NCI-H345 treated with DMSO at 0.1 percent for 48 hours (cell line): ENCODE measurements at regions not wholly inside any gene's neighbourhood (a gene's known extent, or its start where the extent isn't known, plus 50 kb on each side); places are given as distances from the start of the nearest gene placed in this dataset.
A peak's percentile ranks its signal among the peaks of the same experiment; 100 is the strongest.

Experiments used
- DNase-seq: peaks from one replicate; lab custom pipeline; 2025; ENCODE audit not compliant: unreplicated experiment; lab: John Stamatoyannopoulos, UW

GRCh38 chr4:3818371-3818770 lies 52.2 kb downstream of the ADRA2C start:
- DNase-seq: no peak

- no peak for DNase-seq
Observed at GRCh38 chr4:3819210-3819919, 53.2 kb downstream of the ADRA2C start.

- DNase-seq: no peak
Observed at GRCh38 chr4:3820016-3820805, 54.0 kb downstream of the ADRA2C start.

GRCh38 chr4:3820806-3821579 lies 54.8 kb downstream of the ADRA2C start:
- DNase-seq: no peak

GRCh38 chr4:3821580-3822229 lies 55.5 kb downstream of the ADRA2C start:
- DNase-seq: no peak

GRCh38 chr4:3822230-3822947 lies 56.2 kb downstream of the ADRA2C start:
- DNase-seq: no peak

- no peak for DNase-seq
Observed at GRCh38 chr4:3823496-3824341, 57.5 kb downstream of the ADRA2C start.

GRCh38 chr4:3824521-3825270 lies 58.5 kb downstream of the ADRA2C start:
- DNase-seq: no peak

GRCh38 chr4:3825530-3825929 lies 59.3 kb downstream of the ADRA2C start:
- DNase-seq: no peak

GRCh38 chr4:3826247-3827172 lies 60.3 kb downstream of the ADRA2C start:
- no peak for DNase-seq

- no peak for DNase-seq
Observed at GRCh38 chr4:3827616-3828492, 61.7 kb downstream of the ADRA2C start.

- no peak for DNase-seq
Observed at GRCh38 chr4:3828546-3828945, 62.4 kb downstream of the ADRA2C start.

- DNase-seq: no peak
Observed at GRCh38 chr4:3829211-3829955, 63.2 kb downstream of the ADRA2C start.

- peak; percentile 37 for DNase-seq
Observed at GRCh38 chr4:3829956-3830773, 64.0 kb downstream of the ADRA2C start.

- no peak for DNase-seq
Observed at GRCh38 chr4:3830774-3831528, 64.8 kb downstream of the ADRA2C start.
